Adrenal gland (tissue), 9 donors: ENCODE measurements at regions not wholly inside any gene's neighbourhood (a gene's known extent, or its start where the extent isn't known, plus 50 kb on each side); places are given as distances from the start of the nearest gene placed in this dataset.

Source experiments
- DNase-seq, 7 donors: peaks; one replicate each; pipeline ENCODE4 v3.0.0-alpha.2; 2019 to 2020
- H3K27ac ChIP-seq, 5 donors: fragments of 200-600 bp; sonication (generic) in 4 of 5; 1 replicate in 3 of 5; 2 replicates in 2 of 5; pipeline versions ENCODE4 v1.5.1 to v1.8.0; 2016 to 2020; ENCODE audit warnings: mild to moderate bottlenecking in 1 of 5
- H3K27me3 ChIP-seq: fragments of 200-600 bp; 2 replicates; pipeline ENCODE4 v1.8.0; 2021
- H3K36me3 ChIP-seq, 2 donors: fragments of 200-600 bp; replicated peaks in 1 of 2; 1 replicate in 1 of 2; 2 replicates in 1 of 2; pipeline versions ENCODE4 v1.5.1 to v1.8.0; 2018 to 2022
- H3K4me1 ChIP-seq, 2 donors: fragments of 200-600 bp; replicated peaks in 1 of 2; 1 replicate in 1 of 2; 2 replicates in 1 of 2; pipeline versions ENCODE4 v1.5.1 to v1.8.0; 2018 to 2021
- H3K4me3 ChIP-seq, 4 donors: fragments of 200-600 bp; sonication (generic) in 3 of 4; one replicate each; pipeline ENCODE4 v1.5.1; 2016 to 2018
- H3K9me3 ChIP-seq, 3 donors: fragments of 200-600 bp; sonication (generic) in 1 of 3; replicated peaks in 1 of 3; 1 replicate in 2 of 3; 2 replicates in 1 of 3; pipeline versions ENCODE4 v1.5.1 to v1.8.0; 2016 to 2021
- CTCF ChIP-seq, 6 experiments: fragments of 450-650 bp in 4 of 6; fragments of 200-600 bp in 2 of 6; sonication (generic) in 1 of 6; IDR thresholded peaks; 1 replicate in 5 of 6; 2 replicates in 1 of 6; pipeline versions ENCODE4 v1.5.1 to v1.8.0; 2016 to 2021; ENCODE audit warnings: antibody characterized with exemption in 6 of 6, mild to moderate bottlenecking in 2 of 6, moderate library complexity in 1 of 6
- POLR2A ChIP-seq, 2 donors: fragments of 450-650 bp; IDR thresholded peaks; one replicate each; pipeline ENCODE4 v1.6.1; 2017; ENCODE audit warnings: antibody characterized with exemption in 2 of 2, mild to moderate bottlenecking in 2 of 2, moderate library complexity in 1 of 2
- WGBS, 4 donors: extraction: QIAGEN DNeasy Blood & Tissue Kit in 2 of 4; methylation state at CpG; one replicate each; pipeline versions ENCODE4 v1.1.5 to v1.1.7; 2013 to 2017; 5-methylcytosine and 5-hydroxymethylcytosine counted together
- intact Hi-C, 2 donors: fragments of 100-400 bp; cut with DNase I; formaldehyde crosslinking; loops; one replicate each; pipeline versions ENCODE4 v1.14.1 to v1.15.0; 2022 to 2023
- donor health status: healthy with polysubstance abuse.
- donor health status: Bipolar disorder and iron deficiency.
- donor health status: DM: yes; HTN: yes; CAD: no.
- donor health status: DM: no; HTN: no; CAD: no.
- donor health status: DM: no; HTN: no; CAD: no.

- Histone ChIP-seq H3K9me3 (no peaks in the 10 kb centered on the region), H3K4me1 (no peaks in the 10 kb centered on the region), H3K36me3 (no peaks in the 10 kb centered on the region), H3K27me3 (no peaks in the 10 kb centered on the region), H3K27ac (no peak overlapping the region), H3K4me3 (no peak overlapping the region)
- DNase-seq: no peak
- intact Hi-C loops: no loop called here
- 15 to 19% (median 16%) methylated on average over 1 of the region's 1 CpG for WGBS, 4 donors
- TF ChIP-seq CTCF (IDR thresholded peaks at IDR 0.05) (no peak), POLR2A (IDR thresholded peaks at IDR 0.05) (no peak)
Measured at GRCh38 chr1:87273291-87273690, 55.4 kb upstream of the LMO4 start.

GRCh38 chr1:87274851-87275250, 53.8 kb upstream of the LMO4 start:
- no peak for DNase-seq
- Histone ChIP-seq H3K27me3 (no peaks in the 10 kb centered on the region), H3K4me3 (no peak overlapping the region), H3K9me3 (no peaks in the 10 kb centered on the region), H3K36me3 (no peaks in the 10 kb centered on the region), H3K4me1 (no peaks in the 10 kb centered on the region), H3K27ac (no peak overlapping the region)
- intact Hi-C loops: no loop called here
- 68 to 83% (median 80%) methylated on average over 7 of the region's 7 CpGs for WGBS, 4 donors
- TF ChIP-seq CTCF (IDR thresholded peaks at IDR 0.05) (no peak), POLR2A (IDR thresholded peaks at IDR 0.05) (no peak)

GRCh38 chr1:87278825-87279535, 49.7 kb upstream of the LMO4 start:
- no peaks in the 10 kb centered on the region for H3K9me3 ChIP-seq
- H3K4me3 ChIP-seq: no peak overlapping the region
- TF ChIP-seq CTCF (IDR thresholded peaks at IDR 0.05): no peak
- no peak for TF ChIP-seq POLR2A (IDR thresholded peaks at IDR 0.05)
- H3K27me3 ChIP-seq: no peaks in the 10 kb centered on the region
- intact Hi-C loops: no loop called here
- H3K36me3 ChIP-seq: no peaks in the 10 kb centered on the region
- peak in 1 of 7 donors; percentile 6 for DNase-seq
- peak overlapping the region in 1 of 5 donors; percentile 38 for H3K27ac ChIP-seq
- WGBS, 4 donors: 45 to 64% (median 52%) methylated on average over 4 of the region's 4 CpGs
- no peaks in the 10 kb centered on the region for H3K4me1 ChIP-seq
